ENCODE measurements at regions not wholly inside any gene's neighbourhood (a gene's known extent, or its start where the extent isn't known, plus 50 kb on each side); places are given as distances from the start of the nearest gene placed in this dataset.

- no peak for TF ChIP-seq ETS1 (IDR thresholded peaks at IDR 0.05)
- no peak for TF ChIP-seq STAT1 (IDR thresholded peaks at IDR 0.05; ENCODE audit: unreplicated experiment)
- TF ChIP-seq ZNF331 (CRISPR knock-in tag; IDR thresholded peaks at IDR 0.05; ENCODE audit: low read depth): no peak
Measured at GRCh38 chr4:57658673-57659072, 548.5 kb upstream of the IGFBP7 start (continued).

- no peaks in the 10 kb centered on the region for H4K20me1 ChIP-seq (replicated peaks; ENCODE audit: insufficient read depth)
- Mint-ChIP-seq H3K9me3 (no peaks in the 10 kb centered on the region), H3K4me3 (no peak overlapping the region), H3K27ac (no peak overlapping the region), H3K4me1 (no peaks in the 10 kb centered on the region), H3K27me3 (ENCODE audit: insufficient read depth, low read depth, poor library complexity) (peaks cover 2% of the 10 kb centered on the region), H3K36me3 (ENCODE audit: low read depth) (no peaks in the 10 kb centered on the region)
- no peak overlapping the region for H3K4me3 ChIP-seq
- ATAC-seq (no peak), DNase-seq (ENCODE audit: low spot score) (no peak)
- H2AFZ ChIP-seq: no peak overlapping the region; the same call in 1 of the 2 replicates
- H3K9me2 ChIP-seq (ENCODE audit: insufficient read depth): no peaks in the 10 kb centered on the region
- TF ChIP-seq ETS1 (IDR thresholded peaks at IDR 0.05): no peak
- no peak for TF ChIP-seq ZNF462 (CRISPR knock-in tag; IDR thresholded peaks at IDR 0.05)
- no peak for TF ChIP-seq EZH2phosphoT487 (IDR thresholded peaks at IDR 0.05; ENCODE audit: unreplicated experiment)
- no peak for TF ChIP-seq REST (IDR thresholded peaks at IDR 0.05; ENCODE audit: unreplicated experiment)
- TF ChIP-seq CREB1 (CRISPR knock-in tag; IDR thresholded peaks at IDR 0.05; ENCODE audit: low read depth): no peak
- TF ChIP-seq NANOG (IDR thresholded peaks at IDR 0.05; ENCODE audit: borderline replicate concordance): no peak
- H3K4me1 ChIP-seq (ENCODE audit: insufficient read depth): no peaks in the 10 kb centered on the region
- no peaks in the 10 kb centered on the region for H3K79me2 ChIP-seq (replicated peaks; ENCODE audit: insufficient read depth)
- no peak overlapping the region for H3K27ac ChIP-seq (ENCODE audit: low read depth)
- no peaks in the 10 kb centered on the region for H3K36me3 ChIP-seq (ENCODE audit: insufficient read depth)
- no peak overlapping the region for H3K4me2 ChIP-seq
- H3K27me3 ChIP-seq (ENCODE audit: insufficient read depth): no peaks in the 10 kb centered on the region
- no peaks in the 10 kb centered on the region for H3F3A ChIP-seq (replicated peaks; ENCODE audit: low read depth)
Measured at GRCh38 chr4:57658188-57658587, 548.0 kb upstream of the IGFBP7 start.

Measured in GM23338 (cell line).